Neutrophil (primary cell): ENCODE measurements at regions not wholly inside any gene's neighbourhood (a gene's known extent, or its start where the extent isn't known, plus 50 kb on each side); places are given as distances from the start of the nearest gene placed in this dataset.

Source experiments
- H3K27ac ChIP-seq: fragments of 200-600 bp; sonication (generic); 2 replicates; pipeline ENCODE4 v1.5.1; 2016; ENCODE audit warnings: mild to moderate bottlenecking, moderate library complexity
- H3K27me3 ChIP-seq: fragments of 200-600 bp; sonication (generic); 2 replicates; pipeline ENCODE4 v1.6.0; 2016; ENCODE audit warnings: mild to moderate bottlenecking
- H3K36me3 ChIP-seq: fragments of 200-600 bp; sonication (generic); 2 replicates; pipeline ENCODE4 v1.5.1; 2017
- H3K4me1 ChIP-seq, 2 experiments: fragments of 200-600 bp in 1 of 2; sonication (generic) in 1 of 2; 1 replicate in 1 of 2; 2 replicates in 1 of 2; pipeline versions ENCODE4 v1.5.1 to v1.6.1; 2013 to 2016; ENCODE audit warnings: low read depth in 1 of 2, low read length in 1 of 2, mild to moderate bottlenecking in 1 of 2, moderate library complexity in 1 of 2; ENCODE audit not compliant: control insufficient read depth in 1 of 2, insufficient read depth in 1 of 2
- H3K4me3 ChIP-seq, 2 experiments: fragments of 200-600 bp in 1 of 2; sonication (generic) in 1 of 2; 1 replicate in 1 of 2; 2 replicates in 1 of 2; pipeline ENCODE4 v1.5.1; 2013 to 2016; ENCODE audit warnings: low read depth in 1 of 2, low read length in 1 of 2, mild to moderate bottlenecking in 1 of 2, moderate library complexity in 1 of 2
- H3K9me3 ChIP-seq: fragments of 200-600 bp; sonication (generic); 2 replicates; pipeline ENCODE4 v1.5.1; 2016
- CTCF ChIP-seq: fragments of 200-600 bp; sonication (generic); IDR thresholded peaks from 2 replicates; pipeline ENCODE4 v1.5.1; 2016; ENCODE audit warnings: antibody characterized with exemption

- H3K27me3 ChIP-seq = no peaks in the 10 kb centered on the region
- no peak overlapping the region for H3K4me3 ChIP-seq
- H3K9me3 ChIP-seq = no peaks in the 10 kb centered on the region
- no peak overlapping the region for H3K27ac ChIP-seq
- no peaks in the 10 kb centered on the region for H3K36me3 ChIP-seq
- TF ChIP-seq CTCF = no peak
- no peaks in the 10 kb centered on the region for H3K4me1 ChIP-seq
These were observed 149.2 kb downstream of the RPS24 start for GRCh38 chr10:78182841-78183240.

GRCh38 chr10:78184851-78185692 lies 151.4 kb downstream of the RPS24 start:
- no peak for TF ChIP-seq CTCF
- Histone ChIP-seq H3K4me3 (no peak overlapping the region), H3K27me3 (no peaks in the 10 kb centered on the region), H3K36me3 (no peaks in the 10 kb centered on the region), H3K9me3 (no peaks in the 10 kb centered on the region), H3K4me1 (no peaks in the 10 kb centered on the region), H3K27ac (no peak overlapping the region)

- H3K9me3 ChIP-seq = no peaks in the 10 kb centered on the region
- TF ChIP-seq CTCF = no peak
- H3K36me3 ChIP-seq = no peaks in the 10 kb centered on the region
- no peaks in the 10 kb centered on the region for H3K27me3 ChIP-seq
- no peak overlapping the region for H3K4me3 ChIP-seq
- no peaks in the 10 kb centered on the region for H3K4me1 ChIP-seq
- H3K27ac ChIP-seq = no peak overlapping the region
These were observed 152.0 kb downstream of the RPS24 start for GRCh38 chr10:78185693-78186055.

- H3K36me3 ChIP-seq = no peaks in the 10 kb centered on the region
- no peaks in the 10 kb centered on the region for H3K9me3 ChIP-seq
- H3K4me1 ChIP-seq = no peaks in the 10 kb centered on the region
- H3K27ac ChIP-seq = no peak overlapping the region
- TF ChIP-seq CTCF = no peak
- no peaks in the 10 kb centered on the region for H3K27me3 ChIP-seq
- no peak overlapping the region for H3K4me3 ChIP-seq
These were observed 152.9 kb downstream of the RPS24 start for GRCh38 chr10:78186572-78186971.

GRCh38 chr10:78187371-78187770 lies 153.7 kb downstream of the RPS24 start:
- TF ChIP-seq CTCF = no peak
- H3K36me3 ChIP-seq = no peaks in the 10 kb centered on the region
- no peak overlapping the region for H3K4me3 ChIP-seq
- no peaks in the 10 kb centered on the region for H3K27me3 ChIP-seq
- H3K4me1 ChIP-seq = no peaks in the 10 kb centered on the region
- no peak overlapping the region for H3K27ac ChIP-seq
- H3K9me3 ChIP-seq = no peaks in the 10 kb centered on the region
